ENCODE measurements at regions not wholly inside any gene's neighbourhood (a gene's known extent, or its start where the extent isn't known, plus 50 kb on each side); places are given as distances from the start of the nearest gene placed in this dataset.
"Not testable (repeated sequence)": the region's sequence is repeated elsewhere in the genome, so short reads cannot be mapped to it uniquely, and the experiment has no call there.

GRCh38 chr6:155889410-155889809 is 433.8 kb upstream of the NOX3 start:
- DNase-seq: no peak

GRCh38 chr6:155887421-155887820 is 431.8 kb upstream of the NOX3 start:
- DNase-seq: no peak

GRCh38 chr6:155883741-155884140 is 428.1 kb upstream of the NOX3 start:
- DNase-seq: peak; percentile 70

GRCh38 chr6:155883334-155883731 is 427.7 kb upstream of the NOX3 start:
- DNase-seq: peak; percentile 40

GRCh38 chr6:155882527-155883333 is 427.1 kb upstream of the NOX3 start:
- DNase-seq: peak; percentile 32

- DNase-seq: no peak
Measured at GRCh38 chr6:155881826-155882526, 426.3 kb upstream of the NOX3 start.

- peak; percentile 30 for DNase-seq
Measured at GRCh38 chr6:155880900-155881299, 425.3 kb upstream of the NOX3 start.

GRCh38 chr6:155872961-155873360 is 417.3 kb upstream of the NOX3 start:
- no peak for DNase-seq

GRCh38 chr6:155867682-155868081 is 412.0 kb upstream of the NOX3 start:
- DNase-seq: no peak

- DNase-seq: not testable (repeated sequence)
Measured at GRCh38 chr6:155866676-155867390, 411.2 kb upstream of the NOX3 start.

- DNase-seq: peak; percentile 63
Measured at GRCh38 chr6:155861821-155862220, 406.2 kb upstream of the NOX3 start.

- DNase-seq: not testable (repeated sequence)
Measured at GRCh38 chr6:155858906-155859305, 403.3 kb upstream of the NOX3 start.

GRCh38 chr6:155854787-155855186 is 399.1 kb upstream of the NOX3 start:
- no peak for DNase-seq

- no peak for DNase-seq
Measured at GRCh38 chr6:155853011-155853410, 397.4 kb upstream of the NOX3 start.

GRCh38 chr6:155850408-155850841 is 394.8 kb upstream of the NOX3 start:
- peak; percentile 54 for DNase-seq

GRCh38 chr6:155847711-155848110 is 392.1 kb upstream of the NOX3 start:
- no peak for DNase-seq

- no peak for DNase-seq
Measured at GRCh38 chr6:155837474-155837873, 381.8 kb upstream of the NOX3 start.

- DNase-seq: peak; percentile 75
Measured at GRCh38 chr6:155832596-155832995, 377.0 kb upstream of the NOX3 start.

GRCh38 chr6:155830531-155830930 is 374.9 kb upstream of the NOX3 start:
- DNase-seq: no peak

GRCh38 chr6:155829646-155830045 is 374.0 kb upstream of the NOX3 start:
- DNase-seq: no peak

- DNase-seq: no peak
Measured at GRCh38 chr6:155828989-155829388, 373.4 kb upstream of the NOX3 start.

- no peak for DNase-seq
Measured at GRCh38 chr6:155818698-155819097, 363.1 kb upstream of the NOX3 start.

GRCh38 chr6:155813548-155813947 is 357.9 kb upstream of the NOX3 start:
- no peak for DNase-seq
